K562 (cell line): ENCODE measurements at regions not wholly inside any gene's neighbourhood (a gene's known extent, or its start where the extent isn't known, plus 50 kb on each side); places are given as distances from the start of the nearest gene placed in this dataset.

Source experiments
- ATAC-seq: fragments of 200-7000 bp; cut with Tn5 transposase; 3 replicates; pipeline ENCODE4 v1.9.1; 2020; ENCODE audit warnings: moderate library complexity
- BruUV-seq: library from RNA; stranded (reverse); fragments of 400-500 nt; replicated peaks from 2 replicates; lab custom pipeline; 2021; lab: Mats Ljungman, UMichigan
- CTCF ChIA-PET: fragments of 300-600 bp; formaldehyde crosslinking; extraction: SDS; loops from one replicate; lab custom pipeline; 2021; ENCODE audit warnings: low intra/inter-chr PET ratio; lab: Yijun Ruan, JAX
- POLR2A ChIA-PET: fragments of 300-600, 350-650 bp; sonication (Branson Sonifier 250); formaldehyde crosslinking; extraction: SDS; loops from one replicate; lab custom pipeline; 2021; ENCODE audit warnings: antibody characterized with exemption, inconsistent platforms; lab: Yijun Ruan, JAX
- DNase-seq, 4 experiments: peaks; one replicate each; pipeline versions ENCODE4 v3.0.0 to v3.0.0-alpha.2; 2011 to 2018; ENCODE audit warnings: low spot score in 3 of 4, mixed read lengths in 3 of 4; ENCODE audit errors: extremely low read depth in 1 of 4
- FAIRE-seq: peaks from 2 replicates; lab custom pipeline; 2011; peaks lifted over from hg19 to GRCh38; lab: Jason Lieb, UNC
- H2AFZ ChIP-seq: 2 replicates; pipeline ENCODE4 v1.6.0; 2011; ENCODE audit warnings: low read depth, low read length, control low read depth, inconsistent platforms
- H3K27ac ChIP-seq: fragments of 200-600 bp; 3 replicates; pipeline ENCODE4 v1.8.0; 2011; ENCODE audit warnings: low read depth, mild to moderate bottlenecking, control low read depth, inconsistent platforms, low read length, moderate library complexity, mixed read lengths; ENCODE audit errors: extremely low read depth
- H3K27me3 ChIP-seq, 2 experiments: fragments of 300-600 bp in 1 of 2; 2 replicates in 1 of 2; 3 replicates in 1 of 2; pipeline versions ENCODE4 v1.6.0 to v1.8.0; 2011; ENCODE audit warnings: inconsistent platforms in 2 of 2, low read length in 2 of 2, mild to moderate bottlenecking in 1 of 2, mixed read lengths in 1 of 2, moderate library complexity in 1 of 2; ENCODE audit not compliant: control insufficient read depth in 2 of 2, insufficient read depth in 2 of 2
- H3K36me3 ChIP-seq: fragments of 300-600 bp; 3 replicates; pipeline ENCODE4 v1.8.0; 2011; ENCODE audit warnings: mild to moderate bottlenecking, low read length, inconsistent platforms; ENCODE audit not compliant: control insufficient read depth, insufficient read depth
- H3K4me1 ChIP-seq, 2 experiments: fragments of 200-600 bp in 1 of 2; replicated peaks in 1 of 2; 2 replicates in 1 of 2; 3 replicates in 1 of 2; pipeline versions ENCODE4 v1.5.1 to v1.8.0; 2011; ENCODE audit warnings: inconsistent platforms in 2 of 2, low read length in 2 of 2, mild to moderate bottlenecking in 1 of 2, mixed read lengths in 1 of 2, moderate library complexity in 1 of 2; ENCODE audit not compliant: control insufficient read depth in 2 of 2, insufficient read depth in 2 of 2
- H3K4me2 ChIP-seq: 2 replicates; pipeline ENCODE4 v1.6.1; 2011; ENCODE audit warnings: low read length, control low read depth, inconsistent platforms, mixed read lengths; ENCODE audit not compliant: insufficient read depth
- H3K4me3 ChIP-seq: fragments of 200-600 bp; sonication (generic), shearing (Covaris generic); 2 replicates; pipeline ENCODE4 v1.5.1; 2016; ENCODE audit warnings: control low read depth, inconsistent platforms
- H3K79me2 ChIP-seq: fragments of 200-600 bp; 3 replicates; pipeline ENCODE4 v1.8.0; 2011; ENCODE audit warnings: low read length, inconsistent platforms; ENCODE audit not compliant: control insufficient read depth, insufficient read depth
- H3K9ac ChIP-seq, 2 experiments: 2 replicates each; pipeline versions ENCODE4 v1.6.0 to v1.6.1; 2011; ENCODE audit warnings: low read depth in 2 of 2, low read length in 2 of 2, control low read depth in 1 of 2, inconsistent platforms in 1 of 2, mild to moderate bottlenecking in 1 of 2, mixed read lengths in 1 of 2; ENCODE audit not compliant: insufficient read depth in 1 of 2
- H3K9me1 ChIP-seq: one replicate; pipeline ENCODE4 v1.6.0; 2011; ENCODE audit warnings: inconsistent platforms, mild to moderate bottlenecking, low read length, moderate library complexity; ENCODE audit not compliant: control insufficient read depth, insufficient read depth
- H3K9me3 ChIP-seq: replicated peaks from 2 replicates; pipeline ENCODE4 v1.5.1; 2011; ENCODE audit warnings: low read depth, low read length, inconsistent platforms; ENCODE audit not compliant: control insufficient read depth, insufficient read depth
- H4K20me1 ChIP-seq: replicated peaks from 2 replicates; pipeline ENCODE4 v1.6.1; 2011; ENCODE audit warnings: low read length, inconsistent platforms, mixed read lengths; ENCODE audit not compliant: control insufficient read depth, insufficient read depth
- BMI1 ChIP-seq: fragments of 150-350 bp; IDR thresholded peaks from 2 replicates; pipeline ENCODE4 v1.6.1; 2014; ENCODE audit warnings: low read length
- DLX4 ChIP-seq: fragments of 250-450 bp; sonication (Bioruptor Pico); IDR thresholded peaks from 2 replicates; pipeline ENCODE4 v1.6.1; 2021; ENCODE audit warnings: mild to moderate bottlenecking
- KAT2B ChIP-seq: IDR thresholded peaks from one replicate; pipeline ENCODE4 v1.6.1; 2012; ENCODE audit warnings: low read depth, mild to moderate bottlenecking, control low read depth, inconsistent platforms, low read length, moderate library complexity
- RBBP5 ChIP-seq: fragments of 200-600 bp; sonication (generic); IDR thresholded peaks from 2 replicates; pipeline ENCODE4 v1.6.1; 2012; ENCODE audit warnings: borderline replicate concordance, mild to moderate bottlenecking, low read length, control low read depth, inconsistent platforms; ENCODE audit not compliant: insufficient read depth, poor library complexity, severe bottlenecking
- ZBTB26 ChIP-seq: fragments of 450-650 bp; formaldehyde crosslinking; IDR thresholded peaks from 2 replicates; pipeline ENCODE4 v1.4.0; 2022; ENCODE audit warnings: missing genetic modification characterization
- ZNF134 ChIP-seq: fragments of 250-450 bp; sonication (Bioruptor Pico); conservative IDR thresholded peaks from 2 replicates; pipeline ENCODE4 v1.4.0; 2020
- ZNF436 ChIP-seq: fragments of 250-450, 450-650 bp; sonication (Bioruptor Pico); formaldehyde crosslinking; IDR thresholded peaks from 2 replicates; pipeline ENCODE4 v1.7.0; 2020; ENCODE audit warnings: mild to moderate bottlenecking
- WGBS: fragments of 100-300 bp; shearing (Covaris generic); methylation state at CpG from one replicate; pipeline ENCODE4 v1.1.6; 2016; ENCODE audit warnings: low coverage, mixed read lengths; ENCODE audit not compliant: insufficient coverage; ENCODE audit errors: missing lambda C conversion rate; 5-methylcytosine and 5-hydroxymethylcytosine counted together
- in situ Hi-C: fragments of 300-500 bp; cut with MboI; formaldehyde crosslinking; loops from 4 replicates; pipeline ENCODE4 v1.15.0; 2018; ENCODE audit warnings: inconsistent platforms, mixed read lengths
- intact Hi-C: fragments of 100-400 bp; cut with micrococcal nuclease; formaldehyde crosslinking; loops from 2 replicates; pipeline ENCODE4 v1.14.2; 2022

GRCh38 chr21:26655460-26655859 is 82.4 kb upstream of the CYYR1 start (continued):
- TF ChIP-seq ZBTB26, result no peak

- BruUV-seq, result no TSS peak
- ChIA-PET CTCF (no interaction called here), POLR2A (no interaction called here)
- intact Hi-C loops, result no loop called here
- no peak overlapping the region for H3K4me3 ChIP-seq
- in situ Hi-C loops, result no loop called here
- 2% methylated on average over 5 of the region's 5 CpGs for WGBS
- no peak overlapping the region for H2AFZ ChIP-seq
- FAIRE-seq (no peak), ATAC-seq (no peak), DNase-seq (no peak)
- H4K20me1 ChIP-seq, result no peaks in the 10 kb centered on the region
- no peaks in the 10 kb centered on the region for H3K36me3 ChIP-seq
- H3K27ac ChIP-seq, result no peak overlapping the region
- H3K9me3 ChIP-seq, result peaks cover 2% of the 10 kb centered on the region; the same call in 1 of the 2 replicates
- no peaks in the 10 kb centered on the region for H3K4me1 ChIP-seq
- TF ChIP-seq KAT2B (no peak), RBBP5 (no peak), DLX4 (CRISPR knock-in tag) (no peak), BMI1 (no peak), ZNF436 (CRISPR knock-in tag) (no peak), ZNF134 (CRISPR knock-in tag) (no peak)
- H3K4me2 ChIP-seq, result no peak overlapping the region
- H3K79me2 ChIP-seq, result no peaks in the 10 kb centered on the region
- no peak overlapping the region for H3K9ac ChIP-seq
- no peaks in the 10 kb centered on the region for H3K9me1 ChIP-seq
- H3K27me3 ChIP-seq, result no peaks in the 10 kb centered on the region
Measured at GRCh38 chr21:26653430-26653829, 80.3 kb upstream of the CYYR1 start.
